ENCODE measurements at regions not wholly inside any gene's neighbourhood (a gene's known extent, or its start where the extent isn't known, plus 50 kb on each side); places are given as distances from the start of the nearest gene placed in this dataset.
"Not testable (repeated sequence)": the region's sequence is repeated elsewhere in the genome, so short reads cannot be mapped to it uniquely, and the experiment has no call there.

DNA sequence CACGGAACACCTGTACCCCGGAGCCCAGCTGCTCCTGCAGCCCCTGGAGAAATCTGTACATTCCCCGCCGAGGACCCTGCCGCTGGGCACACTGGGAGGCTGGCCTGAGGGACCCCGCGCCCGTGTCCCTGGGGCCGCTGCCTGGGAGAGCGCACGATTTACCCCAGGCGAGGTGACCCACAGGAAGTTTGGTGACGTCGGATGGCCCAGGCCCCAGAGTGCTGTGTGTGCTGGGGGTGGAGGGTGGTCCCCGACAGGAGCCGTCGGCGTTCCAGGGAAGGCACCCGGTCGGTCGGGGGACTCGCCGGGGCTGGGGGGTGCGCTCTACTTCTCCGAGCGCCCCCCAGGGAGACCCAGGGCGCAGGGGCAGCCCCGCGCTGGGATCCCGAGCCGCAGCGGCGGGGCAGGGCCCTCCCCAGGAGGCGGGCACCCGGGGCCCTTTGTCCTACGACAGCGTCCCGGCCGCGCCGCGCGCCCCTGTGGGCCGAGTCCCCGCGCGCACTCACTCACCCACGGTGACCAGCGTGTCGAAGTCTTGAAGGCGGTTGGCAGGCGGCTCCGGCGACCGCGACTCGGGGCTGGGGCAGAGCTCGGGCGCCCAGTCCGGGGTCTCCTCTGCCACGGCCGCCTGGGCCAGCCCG lies 167.9 kb upstream of the PRKX start:
- POLR2A ChIA-PET; H3K27ac Mint-ChIP-seq; H3K4me1 Mint-ChIP-seq (ENCODE audit: low read depth); H3K4me3 Mint-ChIP-seq; intact Hi-C loops (cut with DNase I, micrococcal nuclease); H3K27me3 Mint-ChIP-seq; DNase-seq; ATAC-seq (ENCODE audit: poor library complexity); H3K27ac ChIP-seq (ENCODE audit: low read depth in 1 of 2, low read length in 2 of 2); H3K9me3 ChIP-seq (ENCODE audit: control insufficient read depth in 1 of 2, insufficient read depth in 1 of 2, low read length in 2 of 2); H3K4me1 ChIP-seq (ENCODE audit: insufficient read depth, low read length); H3K36me3 ChIP-seq (ENCODE audit: insufficient read depth, low read length); H3K36me3 Mint-ChIP-seq (ENCODE audit: low read depth); CTCF ChIA-PET; H3K9me3 Mint-ChIP-seq; H3K4me3 ChIP-seq (ENCODE audit: low read length); H3K27me3 ChIP-seq (ENCODE audit: control insufficient read depth in 1 of 2, insufficient read depth in 2 of 2, low read length in 2 of 2): not testable (repeated sequence)

DNA sequence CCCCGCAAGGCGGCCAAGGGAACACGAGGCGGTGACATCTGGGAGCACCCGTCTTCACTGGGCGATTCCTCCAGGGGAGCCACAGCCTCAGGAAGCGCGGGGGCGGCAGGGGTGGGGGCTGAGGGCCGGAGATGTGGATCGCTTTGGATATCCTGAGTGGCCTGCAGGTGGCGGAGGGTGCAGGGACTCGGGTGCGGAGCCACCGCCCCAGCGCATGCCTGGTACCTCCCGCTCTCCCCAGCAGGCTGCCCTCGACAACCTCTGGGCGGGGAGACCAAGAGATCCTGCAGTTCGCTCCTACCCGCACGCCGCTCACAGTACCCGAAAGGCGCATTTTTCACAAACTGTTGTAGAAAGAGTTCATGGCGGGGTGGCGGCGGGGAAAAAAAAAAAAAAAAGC lies 162.9 kb upstream of the PRKX start:
- H3K4me1 Mint-ChIP-seq (ENCODE audit: low read depth); H3K9me3 Mint-ChIP-seq; H3K4me3 Mint-ChIP-seq; H3K36me3 ChIP-seq (ENCODE audit: insufficient read depth, low read length); POLR2A ChIA-PET; H3K27me3 ChIP-seq (ENCODE audit: control insufficient read depth in 1 of 2, insufficient read depth in 2 of 2, low read length in 2 of 2); H3K9me3 ChIP-seq (ENCODE audit: control insufficient read depth in 1 of 2, insufficient read depth in 1 of 2, low read length in 2 of 2); DNase-seq; H3K4me3 ChIP-seq (ENCODE audit: low read length); ATAC-seq (ENCODE audit: poor library complexity); H3K4me1 ChIP-seq (ENCODE audit: insufficient read depth, low read length); H3K27ac Mint-ChIP-seq; H3K27ac ChIP-seq (ENCODE audit: low read depth in 1 of 2, low read length in 2 of 2); CTCF ChIA-PET; H3K36me3 Mint-ChIP-seq (ENCODE audit: low read depth); intact Hi-C loops (cut with DNase I, micrococcal nuclease); H3K27me3 Mint-ChIP-seq: not testable (repeated sequence)

DNA sequence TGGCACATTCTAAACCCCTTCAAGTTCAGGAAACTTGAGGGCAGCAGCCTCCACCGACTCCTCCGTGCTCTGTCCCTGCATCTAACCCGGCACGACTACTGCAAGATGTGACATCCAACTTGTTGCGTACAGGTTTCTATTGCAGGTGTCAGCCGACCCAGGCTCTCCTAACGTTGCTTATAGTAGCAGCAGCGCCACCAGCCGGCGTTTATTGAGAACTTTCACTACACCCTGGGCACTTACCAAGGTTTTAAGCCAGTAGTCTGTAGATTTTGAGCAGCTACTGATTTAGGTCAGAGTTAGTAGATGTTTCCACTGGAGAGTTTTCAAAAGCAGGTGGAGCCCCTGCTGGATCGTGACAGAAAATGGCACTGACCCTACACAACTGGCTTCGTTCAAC lies 162.2 kb upstream of the PRKX start:
- H3K27me3 Mint-ChIP-seq; H3K27me3 ChIP-seq (ENCODE audit: control insufficient read depth in 1 of 2, insufficient read depth in 2 of 2, low read length in 2 of 2); DNase-seq; intact Hi-C loops (cut with DNase I, micrococcal nuclease); H3K27ac ChIP-seq (ENCODE audit: low read depth in 1 of 2, low read length in 2 of 2); H3K36me3 ChIP-seq (ENCODE audit: insufficient read depth, low read length); POLR2A ChIA-PET; H3K9me3 ChIP-seq (ENCODE audit: control insufficient read depth in 1 of 2, insufficient read depth in 1 of 2, low read length in 2 of 2); H3K36me3 Mint-ChIP-seq (ENCODE audit: low read depth); H3K4me1 Mint-ChIP-seq (ENCODE audit: low read depth); H3K9me3 Mint-ChIP-seq; H3K4me3 ChIP-seq (ENCODE audit: low read length); H3K27ac Mint-ChIP-seq; CTCF ChIA-PET; H3K4me3 Mint-ChIP-seq; H3K4me1 ChIP-seq (ENCODE audit: insufficient read depth, low read length); ATAC-seq (ENCODE audit: poor library complexity): not testable (repeated sequence)

DNA sequence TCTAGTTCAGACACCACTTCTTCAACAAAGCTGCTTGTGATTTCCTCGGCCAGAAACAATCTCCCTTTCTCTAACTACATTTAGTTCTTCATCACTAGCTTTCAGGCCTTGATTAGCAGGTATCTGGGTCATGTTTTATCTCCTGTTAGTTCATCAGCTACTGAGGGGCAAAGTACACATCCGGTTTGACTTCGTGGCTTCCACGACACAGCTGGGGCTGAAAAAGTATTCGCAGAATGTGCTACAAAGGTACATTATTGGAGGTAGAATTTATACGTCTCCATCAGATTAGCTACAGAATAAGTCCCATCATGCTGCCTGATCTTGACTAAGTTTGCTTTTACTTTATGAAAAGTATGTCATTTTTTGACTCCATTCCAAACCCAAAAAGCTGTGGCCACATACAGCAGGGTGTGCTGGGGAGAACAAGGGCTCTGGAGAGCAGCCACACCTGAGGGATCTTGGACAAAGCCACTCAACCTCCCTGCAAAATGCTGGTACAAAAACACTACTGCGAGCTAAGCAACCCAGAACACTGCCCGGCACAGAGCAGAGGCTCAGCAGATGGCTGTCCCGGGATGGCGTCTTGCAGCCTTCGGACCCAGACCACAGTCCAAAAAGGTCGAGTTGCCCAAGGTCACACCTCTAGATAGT lies 158.9 kb upstream of the PRKX start:
- ATAC-seq (ENCODE audit: poor library complexity); intact Hi-C loops (cut with DNase I, micrococcal nuclease): not testable (repeated sequence)
- DNase-seq = peak in 2 of 14 experiments; percentile 0 to 1

DNA sequence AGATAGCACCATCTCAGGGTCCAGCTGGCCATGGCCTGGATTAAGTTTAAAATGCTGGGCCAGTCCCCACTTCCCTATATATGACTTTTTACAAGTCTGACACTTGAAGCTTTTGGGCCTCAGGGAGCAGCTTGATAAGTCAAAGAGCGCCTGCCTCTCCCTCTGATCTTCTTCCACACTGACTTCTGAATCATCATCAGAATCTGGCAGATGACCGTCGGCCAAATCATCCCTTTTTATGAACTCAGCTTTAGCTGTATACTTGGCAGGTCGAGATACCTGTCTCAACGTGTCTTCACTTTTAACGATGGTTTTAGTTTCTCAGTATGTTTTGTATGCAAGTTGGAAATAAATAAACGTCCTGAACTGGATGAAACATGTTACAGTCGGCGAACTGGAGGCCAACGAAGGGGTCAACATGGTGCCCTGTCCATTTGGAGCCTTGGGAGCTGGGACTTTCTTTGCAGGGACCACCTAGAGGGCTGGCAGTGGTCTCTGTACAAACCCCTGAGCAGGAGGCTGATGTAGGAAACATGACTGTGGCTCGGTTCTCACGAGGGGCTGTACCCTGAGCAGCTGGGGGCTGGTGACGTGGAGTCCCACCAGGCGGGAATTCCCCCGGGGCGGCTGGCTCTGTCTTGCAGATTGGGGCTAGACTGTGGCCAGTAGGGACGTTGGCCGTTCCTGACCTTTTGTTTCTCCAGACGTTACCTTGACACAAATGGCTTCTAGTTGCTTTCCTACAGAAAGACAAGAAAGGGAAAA lies 153.8 kb upstream of the PRKX start:
- H3K4me3 Mint-ChIP-seq; ATAC-seq (ENCODE audit: poor library complexity); H3K36me3 ChIP-seq (ENCODE audit: insufficient read depth, low read length); H3K36me3 Mint-ChIP-seq (ENCODE audit: low read depth); H3K4me1 Mint-ChIP-seq (ENCODE audit: low read depth); H3K27me3 Mint-ChIP-seq; H3K4me1 ChIP-seq (ENCODE audit: insufficient read depth, low read length); H3K27me3 ChIP-seq (ENCODE audit: control insufficient read depth in 1 of 2, insufficient read depth in 2 of 2, low read length in 2 of 2); H3K9me3 Mint-ChIP-seq; H3K27ac Mint-ChIP-seq; intact Hi-C loops (cut with DNase I, micrococcal nuclease); H3K4me3 ChIP-seq (ENCODE audit: low read length); H3K9me3 ChIP-seq (ENCODE audit: control insufficient read depth in 1 of 2, insufficient read depth in 1 of 2, low read length in 2 of 2); DNase-seq; H3K27ac ChIP-seq (ENCODE audit: low read depth in 1 of 2, low read length in 2 of 2); POLR2A ChIA-PET; CTCF ChIA-PET: not testable (repeated sequence)

More for the DNA sequence above, 158.9 kb upstream of the PRKX start:
- POLR2A ChIA-PET; H3K4me1 ChIP-seq (ENCODE audit: insufficient read depth, low read length); H3K36me3 ChIP-seq (ENCODE audit: insufficient read depth, low read length); H3K9me3 Mint-ChIP-seq; CTCF ChIA-PET; H3K27ac ChIP-seq (ENCODE audit: low read depth in 1 of 2, low read length in 2 of 2); H3K9me3 ChIP-seq (ENCODE audit: control insufficient read depth in 1 of 2, insufficient read depth in 1 of 2, low read length in 2 of 2); H3K4me3 ChIP-seq (ENCODE audit: low read length); H3K4me1 Mint-ChIP-seq (ENCODE audit: low read depth); H3K27me3 ChIP-seq (ENCODE audit: control insufficient read depth in 1 of 2, insufficient read depth in 2 of 2, low read length in 2 of 2); H3K4me3 Mint-ChIP-seq; H3K36me3 Mint-ChIP-seq (ENCODE audit: low read depth); H3K27ac Mint-ChIP-seq; H3K27me3 Mint-ChIP-seq: not testable (repeated sequence)

DNA sequence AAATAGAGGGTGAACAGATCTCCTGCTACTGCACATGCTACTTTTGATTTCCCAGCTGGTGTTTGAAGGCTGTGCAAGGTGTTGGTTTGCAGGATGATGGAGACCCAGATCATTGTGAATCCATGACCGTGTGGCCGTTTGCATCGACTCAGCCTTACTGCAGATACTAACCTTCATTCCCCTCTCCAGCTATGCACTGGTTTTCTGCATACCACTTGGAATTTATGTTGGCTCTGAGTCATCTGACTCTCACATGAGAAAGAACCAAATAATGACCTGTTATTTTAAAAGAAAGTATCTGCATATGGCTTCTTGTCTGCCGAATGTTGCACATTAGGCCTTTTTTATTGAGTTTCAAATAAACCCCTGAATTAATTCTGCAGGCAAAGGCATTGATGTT lies 144.9 kb upstream of the PRKX start:
- H3K27ac Mint-ChIP-seq; H3K4me3 Mint-ChIP-seq; H3K4me3 ChIP-seq (ENCODE audit: low read length); POLR2A ChIA-PET; H3K9me3 ChIP-seq (ENCODE audit: control insufficient read depth in 1 of 2, insufficient read depth in 1 of 2, low read length in 2 of 2); intact Hi-C loops (cut with DNase I, micrococcal nuclease); CTCF ChIA-PET; H3K36me3 ChIP-seq (ENCODE audit: insufficient read depth, low read length); ATAC-seq (ENCODE audit: poor library complexity); H3K27ac ChIP-seq (ENCODE audit: low read depth in 1 of 2, low read length in 2 of 2); H3K27me3 Mint-ChIP-seq; H3K36me3 Mint-ChIP-seq (ENCODE audit: low read depth); H3K4me1 ChIP-seq (ENCODE audit: insufficient read depth, low read length); DNase-seq; H3K9me3 Mint-ChIP-seq; H3K4me1 Mint-ChIP-seq (ENCODE audit: low read depth); H3K27me3 ChIP-seq (ENCODE audit: control insufficient read depth in 1 of 2, insufficient read depth in 2 of 2, low read length in 2 of 2): not testable (repeated sequence)

DNA sequence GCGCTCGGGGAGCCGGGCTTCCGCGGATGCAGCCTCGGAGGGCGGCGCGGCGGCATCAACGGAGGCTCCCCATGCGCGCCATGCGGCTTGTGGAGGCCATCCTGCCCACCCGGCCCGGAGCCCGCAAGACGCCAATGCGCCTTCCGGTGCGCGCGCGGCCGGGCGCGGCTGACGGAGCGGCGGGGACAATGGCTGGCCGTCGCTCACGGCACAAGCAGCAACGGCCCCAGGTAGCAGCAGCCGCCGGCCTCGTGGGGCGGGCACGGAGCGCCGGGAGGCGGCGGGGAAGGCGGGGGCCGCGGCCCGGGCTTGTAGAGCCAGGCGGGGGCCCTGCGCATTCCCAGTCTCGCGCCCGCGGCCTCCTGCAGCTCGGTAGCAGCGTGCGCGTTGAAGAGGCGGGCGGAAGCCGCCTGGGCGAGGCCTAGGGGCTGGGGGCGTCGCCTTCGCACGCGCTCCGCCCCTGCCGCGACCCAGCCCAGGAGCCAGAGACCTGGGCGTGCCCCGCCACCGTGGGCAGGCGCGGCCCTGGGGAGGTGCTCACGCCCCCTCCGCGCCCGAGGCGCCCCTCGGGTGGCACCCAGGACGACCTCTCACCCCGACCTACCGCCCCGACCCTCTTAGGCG lies 130.2 kb upstream of the PRKX start:
- H3K27me3 Mint-ChIP-seq; H3K9me3 Mint-ChIP-seq; CTCF ChIA-PET; H3K4me3 ChIP-seq (ENCODE audit: low read length); H3K4me3 Mint-ChIP-seq; H3K36me3 ChIP-seq (ENCODE audit: insufficient read depth, low read length); H3K27ac ChIP-seq (ENCODE audit: low read depth in 1 of 2, low read length in 2 of 2); H3K9me3 ChIP-seq (ENCODE audit: control insufficient read depth in 1 of 2, insufficient read depth in 1 of 2, low read length in 2 of 2); H3K36me3 Mint-ChIP-seq (ENCODE audit: low read depth); H3K4me1 ChIP-seq (ENCODE audit: insufficient read depth, low read length); DNase-seq; H3K27me3 ChIP-seq (ENCODE audit: control insufficient read depth in 1 of 2, insufficient read depth in 2 of 2, low read length in 2 of 2); intact Hi-C loops (cut with DNase I, micrococcal nuclease); H3K4me1 Mint-ChIP-seq (ENCODE audit: low read depth); POLR2A ChIA-PET; H3K27ac Mint-ChIP-seq: not testable (repeated sequence)
- ATAC-seq (ENCODE audit: poor library complexity) = peak; percentile 97

All from CD4-positive, alpha-beta T cell (primary cell).